Epithelial cell of prostate (primary cell): ENCODE measurements at regions not wholly inside any gene's neighbourhood (a gene's known extent, or its start where the extent isn't known, plus 50 kb on each side); places are given as distances from the start of the nearest gene placed in this dataset.
A peak's percentile ranks its signal among the peaks of the same experiment; 100 is the strongest.

Experiments
- DNase-seq: peaks from one replicate; pipeline ENCODE4 v3.0.0-alpha.2; 2011; ENCODE audit warnings: low read depth, low spot score
- H3K27ac ChIP-seq: fragments of 450-650 bp; 2 replicates; pipeline ENCODE4 v1.5.1; 2017; ENCODE audit warnings: mild to moderate bottlenecking

GRCh38 chr6:140985679-140986275, 1146.9 kb upstream of the GJE1 start:
- no peak overlapping the region for H3K27ac ChIP-seq
- no peak for DNase-seq

DNA sequence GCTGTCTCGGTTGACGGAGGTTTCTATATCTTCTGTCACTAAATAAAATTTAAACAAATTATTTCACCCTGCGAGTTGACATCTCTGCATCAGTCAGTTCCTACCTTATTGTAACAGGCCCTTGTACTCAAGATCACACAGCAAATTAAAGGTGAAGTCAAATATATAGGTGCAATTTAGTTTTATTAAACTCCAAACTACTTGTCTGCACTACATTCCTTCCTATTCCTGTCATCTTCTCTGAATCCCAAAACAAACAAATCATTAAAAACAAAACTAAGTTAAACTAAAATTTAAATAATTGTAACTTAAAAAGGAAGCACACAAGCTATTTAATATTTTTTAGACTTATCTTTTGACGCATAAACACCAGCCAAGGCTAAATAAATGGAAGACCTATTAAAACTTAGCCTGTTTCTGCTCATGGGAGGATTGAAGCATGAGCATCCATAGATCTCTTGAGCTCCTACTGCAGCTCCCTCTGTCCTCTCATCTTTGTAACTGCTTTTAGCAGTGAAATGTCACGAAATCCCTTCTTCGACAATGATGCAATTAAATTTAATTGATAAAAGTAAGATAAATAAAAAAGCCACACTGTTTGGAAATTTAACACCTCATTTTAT, 1152.3 kb upstream of the GJE1 start:
- H3K27ac ChIP-seq, result peak overlapping the region; percentile 0
- DNase-seq, result no peak

- peak; percentile 24 for DNase-seq
- H3K27ac ChIP-seq, result peak overlapping the region; percentile 0
These were observed 1153.1 kb upstream of the GJE1 start for GRCh38 chr6:140979642-140980091.

- no peak overlapping the region for H3K27ac ChIP-seq
- no peak for DNase-seq
These were observed 1155.3 kb upstream of the GJE1 start for GRCh38 chr6:140977403-140977802.

DNA sequence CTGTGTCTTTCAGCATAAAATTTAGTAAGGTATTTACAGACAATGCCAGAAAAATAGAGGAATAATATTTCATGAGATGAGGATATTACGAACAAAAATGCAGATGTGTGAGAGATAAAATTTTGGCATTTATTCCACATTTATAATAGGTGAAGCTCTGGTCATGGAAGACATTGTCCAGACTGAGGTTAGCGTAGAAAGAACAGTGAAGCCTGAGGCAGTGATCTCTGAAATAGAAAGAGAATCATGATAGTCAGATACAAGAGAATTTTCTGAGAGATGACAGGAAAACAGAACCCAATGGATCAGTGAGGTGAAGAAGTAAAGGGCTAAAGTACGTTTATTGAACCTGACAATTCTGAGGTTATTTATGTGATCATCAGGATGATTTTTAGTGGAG, 1155.9 kb upstream of the GJE1 start:
- no peak for DNase-seq
- H3K27ac ChIP-seq, result no peak overlapping the region

DNA sequence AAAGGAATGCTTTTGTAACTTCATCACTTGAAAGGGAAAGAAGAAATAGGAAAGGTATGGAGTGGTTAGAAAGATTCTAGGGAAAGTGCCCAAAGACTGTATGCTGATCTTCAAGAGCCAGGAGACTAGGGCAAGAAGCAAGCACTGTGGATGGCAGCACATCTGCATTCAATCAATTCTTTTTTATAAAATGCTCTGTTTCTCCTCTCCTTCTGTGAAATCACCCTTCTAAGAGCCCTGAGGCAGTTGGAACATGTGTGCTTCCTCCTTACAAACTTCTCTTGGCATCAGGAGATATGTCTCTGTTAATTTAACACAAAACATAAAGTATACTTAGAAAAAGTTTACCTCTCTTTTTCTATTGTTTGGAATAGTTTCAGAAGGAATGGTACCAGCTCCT, 1162.2 kb upstream of the GJE1 start:
- DNase-seq, result no peak
- no peak overlapping the region for H3K27ac ChIP-seq

- DNase-seq, result no peak
- H3K27ac ChIP-seq, result no peak overlapping the region
These were observed 1164.7 kb upstream of the GJE1 start for GRCh38 chr6:140968062-140968461.

DNA sequence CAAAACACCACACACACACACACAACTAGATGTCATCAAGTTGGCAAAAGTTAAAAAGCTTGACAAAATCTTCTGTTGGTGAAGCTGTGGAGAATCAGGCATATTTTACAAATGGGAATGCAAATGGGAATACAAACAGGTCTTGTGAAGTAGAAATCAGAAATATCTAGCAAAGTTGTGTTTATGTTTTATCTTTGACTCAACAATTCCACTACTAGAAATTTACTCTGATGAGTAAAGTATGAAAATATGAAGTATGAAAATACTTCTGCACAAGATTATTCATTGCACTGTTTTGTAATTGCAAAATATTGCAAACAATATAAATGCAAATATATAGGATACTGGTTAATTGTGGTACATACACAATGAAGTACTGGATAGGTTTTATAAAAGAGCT, 1166.0 kb upstream of the GJE1 start:
- no peak overlapping the region for H3K27ac ChIP-seq
- no peak for DNase-seq

- H3K27ac ChIP-seq, result no peak overlapping the region
- no peak for DNase-seq
These were observed 1172.2 kb upstream of the GJE1 start for GRCh38 chr6:140960566-140960965.

- no peak for DNase-seq
- no peak overlapping the region for H3K27ac ChIP-seq
These were observed 1175.3 kb upstream of the GJE1 start for GRCh38 chr6:140957386-140957785.

- no peak overlapping the region for H3K27ac ChIP-seq
- DNase-seq, result no peak
These were observed 1176.0 kb upstream of the GJE1 start for GRCh38 chr6:140956571-140957369.

DNA sequence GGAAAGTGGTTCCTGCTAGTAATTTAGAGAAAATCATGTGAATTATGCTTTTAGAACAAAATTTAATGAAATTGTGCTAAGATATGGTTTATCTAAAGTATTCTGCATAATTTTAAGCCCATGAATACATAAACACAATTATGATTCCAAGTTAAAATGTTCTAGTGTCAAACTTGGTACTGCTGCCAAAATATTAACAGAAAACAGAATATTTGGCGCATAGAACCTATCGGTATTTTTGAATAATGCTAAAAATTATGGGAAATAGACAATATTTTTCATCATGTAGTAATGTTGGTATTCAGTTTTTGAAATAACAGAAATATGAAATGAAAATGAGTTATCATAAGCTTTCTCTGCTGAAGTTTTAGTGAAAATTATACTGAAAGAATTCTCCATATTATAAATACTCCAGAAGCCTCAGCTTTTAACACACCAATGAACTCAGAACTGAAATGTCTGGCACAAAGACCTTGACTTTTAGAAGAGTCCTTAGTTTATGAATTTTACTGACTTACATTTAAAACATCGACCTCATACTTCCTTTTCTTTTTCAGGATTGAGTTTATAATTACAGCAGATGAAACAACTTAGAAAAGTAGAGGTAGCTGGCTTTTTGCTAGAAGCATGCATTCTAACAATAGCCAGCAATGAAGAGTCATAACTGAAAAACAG, 1192.3 kb upstream of the GJE1 start:
- H3K27ac ChIP-seq, result no peak overlapping the region
- DNase-seq, result no peak

DNA sequence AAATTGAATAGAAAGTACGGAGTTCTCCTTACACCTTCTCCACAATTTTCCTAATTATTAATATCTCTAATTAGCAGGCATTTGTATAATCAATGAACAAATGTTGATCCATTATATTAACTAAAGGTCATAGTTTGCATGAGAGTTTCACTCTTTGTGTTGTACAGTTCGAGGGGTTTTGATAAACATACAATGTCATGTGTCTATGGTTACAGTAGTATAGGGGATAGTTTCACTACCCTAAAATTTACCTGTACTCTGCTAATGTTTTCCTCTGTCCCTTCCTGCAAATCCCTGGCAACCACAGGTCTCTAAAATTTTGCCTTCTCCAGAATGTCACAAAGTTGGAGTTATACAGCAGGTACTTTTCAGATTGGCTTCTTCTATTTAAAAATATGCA, 1199.8 kb upstream of the GJE1 start:
- DNase-seq, result no peak
- no peak overlapping the region for H3K27ac ChIP-seq

- no peak for DNase-seq
- no peak overlapping the region for H3K27ac ChIP-seq
These were observed 1201.1 kb upstream of the GJE1 start for GRCh38 chr6:140931581-140931980.

DNA sequence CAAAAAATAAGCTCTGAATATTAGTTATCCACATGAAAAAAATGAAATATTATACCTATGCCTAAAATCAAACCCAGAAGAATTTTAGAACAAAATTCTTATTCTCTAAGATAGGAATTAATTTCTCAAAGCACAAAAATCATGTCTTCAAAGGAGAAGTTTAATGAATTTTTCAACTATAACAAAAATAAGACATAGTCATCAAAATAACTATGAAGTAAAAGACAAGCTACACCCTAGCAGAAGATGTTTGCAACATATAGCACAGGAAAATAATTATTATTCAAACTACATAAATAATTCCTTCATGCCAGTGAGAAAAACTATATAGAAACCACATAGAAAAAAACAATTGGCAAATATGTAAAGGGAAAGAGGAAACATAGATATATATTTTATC, 1203.6 kb upstream of the GJE1 start:
- no peak overlapping the region for H3K27ac ChIP-seq
- no peak for DNase-seq

GRCh38 chr6:140923048-140923447, 1209.7 kb upstream of the GJE1 start:
- no peak for DNase-seq

GRCh38 chr6:140921366-140922226, 1211.1 kb upstream of the GJE1 start:
- H3K27ac ChIP-seq, result no peak overlapping the region
- DNase-seq, result peak; percentile 84

More at GRCh38 chr6:140923048-140923447, 1209.7 kb upstream of the GJE1 start:
- no peak overlapping the region for H3K27ac ChIP-seq

DNA sequence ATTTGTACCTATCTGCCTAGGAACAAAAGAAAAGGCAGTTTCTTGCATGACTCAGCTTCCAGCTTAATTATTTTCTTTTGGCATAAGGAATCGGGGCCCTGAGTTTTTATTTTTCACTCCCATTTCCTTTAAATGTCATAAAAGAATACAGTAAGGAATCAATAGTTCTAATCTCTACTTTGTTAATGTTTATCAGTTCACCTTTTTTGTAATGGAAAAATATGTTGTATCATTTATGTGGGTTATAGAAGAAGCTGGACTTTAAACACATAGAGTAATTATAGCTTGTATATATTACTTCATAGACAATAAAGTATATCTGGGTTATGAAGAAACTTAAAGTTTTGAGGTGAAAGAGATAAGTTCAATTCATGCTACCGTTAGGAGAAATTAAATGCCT, 1214.8 kb upstream of the GJE1 start:
- H3K27ac ChIP-seq, result no peak overlapping the region
- DNase-seq, result no peak

- no peak overlapping the region for H3K27ac ChIP-seq
- no peak for DNase-seq
These were observed 1217.2 kb upstream of the GJE1 start for GRCh38 chr6:140915551-140915950.

DNA sequence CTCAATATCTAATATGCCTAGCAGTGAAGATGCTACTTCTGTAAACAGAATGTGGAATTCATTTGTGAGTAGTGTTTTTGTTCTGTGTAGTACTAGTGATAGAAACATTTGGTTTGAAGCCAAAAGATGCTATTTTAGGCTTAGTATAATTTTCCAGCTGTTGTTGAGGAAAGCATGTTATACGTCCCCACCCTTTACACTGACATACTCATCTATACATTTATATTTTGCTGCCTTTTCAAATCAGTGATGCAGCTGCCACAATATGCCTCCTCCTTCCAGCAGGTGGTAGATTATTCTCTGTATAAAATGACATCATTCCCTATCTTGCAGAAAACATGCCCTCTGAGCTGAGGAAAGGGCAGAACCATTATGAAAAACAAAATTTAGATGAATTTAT, 1217.6 kb upstream of the GJE1 start:
- no peak overlapping the region for H3K27ac ChIP-seq
- DNase-seq, result no peak
